ENCODE measurements at regions not wholly inside any gene's neighbourhood (a gene's known extent, or its start where the extent isn't known, plus 50 kb on each side); places are given as distances from the start of the nearest gene placed in this dataset.

DNA sequence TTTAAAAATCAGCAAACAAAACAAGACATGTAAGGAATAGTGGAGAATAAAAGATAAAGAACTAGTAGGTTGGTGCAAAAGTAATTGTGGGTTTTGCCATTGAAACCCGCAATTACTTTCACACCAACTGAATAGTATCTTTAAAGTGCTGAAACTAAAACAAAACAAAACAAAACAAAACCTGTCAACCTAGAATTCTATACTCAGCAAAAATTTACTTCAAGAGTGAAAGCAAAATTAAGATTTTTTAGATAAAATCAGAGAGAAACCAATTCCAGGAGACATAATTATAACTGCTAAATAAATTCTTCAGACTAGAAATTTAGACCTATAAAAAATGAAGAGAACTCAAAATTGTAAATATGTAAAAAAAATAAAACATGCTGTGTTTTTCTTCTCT lies 114.0 kb upstream of the TSPAN2 start:
- no peak for DNase-seq

GRCh38 chr1:115201598-115201997 lies 112.3 kb upstream of the TSPAN2 start:
- DNase-seq = no peak

DNA sequence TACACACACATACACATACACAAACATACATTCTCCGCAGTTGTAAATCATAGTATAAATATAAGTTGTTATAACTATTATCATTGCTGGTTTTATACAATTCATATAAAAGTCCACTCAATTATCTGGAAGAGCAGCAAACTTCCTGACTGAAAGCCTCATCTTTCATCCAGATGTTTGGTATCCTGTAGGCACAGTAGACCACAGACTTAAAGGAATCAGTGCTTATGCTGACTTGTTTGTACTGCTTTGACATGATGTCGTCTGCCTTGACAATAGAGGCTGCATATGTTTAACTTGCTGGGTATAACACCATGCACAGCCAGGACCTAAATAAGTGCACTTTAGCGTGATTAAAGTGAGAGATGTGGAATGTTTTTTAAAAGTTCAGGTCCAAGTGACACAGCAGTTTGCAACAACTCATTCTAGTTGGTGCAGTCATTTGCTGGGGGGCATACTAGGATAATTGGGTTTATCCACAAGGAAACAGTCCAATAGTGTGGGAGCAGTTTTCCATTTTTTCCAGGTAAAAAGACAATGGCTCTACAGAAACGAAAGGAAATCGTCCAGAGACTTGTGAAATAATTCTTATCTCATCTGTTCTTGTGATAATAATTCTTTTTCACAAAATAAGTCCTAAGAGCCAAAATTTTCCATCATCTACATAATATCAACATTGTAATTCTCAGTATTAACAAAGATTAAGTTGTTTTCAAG lies 110.3 kb upstream of the TSPAN2 start:
- DNase-seq = no peak

- no peak for DNase-seq
These were observed 109.6 kb upstream of the TSPAN2 start for GRCh38 chr1:115198938-115199337.

DNA sequence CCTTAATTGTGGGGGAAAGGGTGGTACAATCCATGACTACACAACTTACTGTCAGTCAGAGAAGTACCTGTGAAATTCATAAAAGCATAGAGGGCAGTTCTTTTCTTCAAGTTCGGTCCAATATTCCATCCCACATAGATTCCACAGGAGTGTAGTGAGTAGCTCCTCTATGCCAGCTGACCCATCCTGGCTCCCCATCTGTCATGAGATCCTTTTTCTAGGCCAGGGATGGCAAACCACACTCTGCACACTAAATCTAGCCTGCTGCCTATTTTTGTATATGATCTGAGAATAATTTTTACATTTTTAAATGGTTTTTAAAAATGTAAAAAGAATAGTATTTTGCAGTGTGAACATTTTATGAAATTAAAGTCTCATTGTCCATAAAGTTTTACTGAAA lies 107.0 kb upstream of the TSPAN2 start:
- DNase-seq = no peak

- no peak for DNase-seq
These were observed 105.2 kb upstream of the TSPAN2 start for GRCh38 chr1:115194506-115194905.

GRCh38 chr1:115193046-115193828 lies 103.9 kb upstream of the TSPAN2 start:
- DNase-seq = no peak

- DNase-seq = no peak
These were observed 103.0 kb upstream of the TSPAN2 start for GRCh38 chr1:115192200-115192767.

DNA sequence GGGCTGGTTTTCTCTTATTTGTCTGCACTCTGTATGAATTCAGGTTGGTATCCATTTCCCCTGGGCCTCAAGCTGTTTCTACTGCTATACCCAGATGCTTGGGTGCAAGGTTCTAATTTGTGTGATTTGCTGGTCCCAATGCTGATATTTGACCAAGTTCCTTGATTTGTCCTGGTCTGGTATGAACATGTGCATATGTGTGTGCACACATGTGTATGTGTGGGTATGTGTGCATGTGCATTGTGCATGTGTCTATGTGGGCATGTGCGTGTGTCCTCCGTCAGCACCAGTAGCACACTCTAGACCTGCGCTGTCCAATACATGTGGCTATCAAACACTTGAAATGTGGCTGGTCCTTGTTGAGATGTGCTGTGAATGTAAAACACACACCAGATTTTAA lies 102.4 kb upstream of the TSPAN2 start:
- no peak for DNase-seq

DNA sequence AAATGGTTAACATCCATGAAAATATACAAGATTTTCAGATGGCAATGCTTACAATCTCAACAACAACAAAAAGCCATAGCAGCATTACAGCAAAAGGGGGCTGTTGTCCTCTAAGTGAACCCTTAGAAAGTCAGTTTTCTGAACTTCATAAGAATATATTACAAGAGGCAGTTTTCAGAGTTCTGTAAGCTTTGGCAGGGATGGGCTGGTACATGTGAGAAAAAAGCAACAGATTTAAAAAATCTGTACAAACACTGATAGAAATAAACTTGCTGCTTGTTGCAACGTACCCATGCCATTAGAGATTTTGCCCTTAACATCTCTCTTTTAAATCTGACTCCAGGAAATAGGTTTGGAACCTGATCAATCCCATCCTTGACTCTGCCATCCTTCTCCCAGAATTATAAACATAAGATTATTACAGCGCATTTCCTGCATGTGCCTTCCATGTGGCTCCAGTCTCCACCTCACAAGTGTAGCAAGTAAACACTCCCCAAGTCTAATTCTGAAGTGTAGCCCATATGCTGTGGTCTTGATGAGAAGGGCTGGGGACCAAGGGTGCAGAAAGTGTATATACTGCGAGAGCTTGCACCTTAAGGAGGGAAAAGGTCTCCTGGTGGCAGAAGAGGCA lies 101.4 kb upstream of the TSPAN2 start:
- no peak for DNase-seq

DNA sequence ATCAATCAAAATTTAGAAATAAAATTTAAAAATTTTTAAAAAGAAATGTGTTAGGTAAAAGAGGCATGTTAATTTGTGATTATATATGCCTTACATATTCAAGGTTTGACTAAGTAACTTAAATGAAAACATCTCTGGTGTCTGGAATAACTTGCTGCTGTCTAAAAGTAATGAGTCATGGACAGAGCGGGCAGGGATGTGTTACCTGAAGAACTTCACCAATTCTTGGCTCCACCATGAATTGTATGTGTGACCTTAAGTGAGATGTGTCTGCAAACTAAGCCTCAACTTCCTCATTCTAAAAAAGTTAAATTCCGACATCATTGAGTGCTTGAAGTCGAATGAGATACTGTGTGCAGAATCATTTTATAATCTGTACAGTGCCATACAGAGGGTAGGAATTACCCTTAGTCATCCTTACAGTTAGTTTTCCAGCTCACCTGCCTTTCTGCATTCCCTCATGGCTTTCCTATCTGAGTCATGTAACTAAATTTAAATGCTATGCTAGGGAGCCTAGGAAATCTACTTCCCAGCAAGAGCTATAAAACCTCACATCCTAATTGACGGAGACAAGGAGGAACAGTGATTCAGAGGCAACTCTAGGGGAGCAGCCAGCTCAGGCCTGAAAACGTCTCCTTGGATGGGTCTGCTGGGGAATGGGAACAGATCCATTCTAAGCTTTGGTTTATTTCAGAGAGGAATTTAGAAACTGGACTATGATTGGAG lies 100.7 kb upstream of the TSPAN2 start:
- DNase-seq = no peak

- DNase-seq = no peak
These were observed 99.5 kb upstream of the TSPAN2 start for GRCh38 chr1:115188680-115189395.

DNA sequence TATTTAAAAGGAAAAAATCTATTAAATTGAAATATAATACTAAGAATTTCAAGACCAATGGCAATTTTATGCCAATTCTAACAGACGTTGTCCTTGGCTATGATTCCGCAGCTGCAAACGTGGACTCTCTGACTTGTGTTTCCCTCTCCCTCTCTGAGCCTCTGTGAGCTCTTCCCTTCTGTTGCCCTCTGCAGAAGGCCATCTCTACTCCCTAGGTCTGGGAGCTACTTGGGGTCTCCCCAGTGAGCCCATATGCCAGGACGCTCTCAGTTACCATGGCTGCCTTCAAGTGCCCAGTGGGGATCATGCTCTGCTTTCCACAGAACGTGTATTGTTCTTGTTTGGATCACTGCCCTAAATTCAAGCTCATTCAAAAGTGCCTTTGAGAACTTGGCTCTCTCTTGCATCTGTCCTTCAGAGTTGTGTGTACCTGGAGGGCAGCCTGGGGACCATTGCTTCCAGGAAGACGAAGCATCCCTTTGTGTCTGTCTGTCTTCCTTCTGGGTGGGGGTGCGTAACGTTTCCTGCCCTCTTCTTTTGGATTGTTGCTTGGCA lies 97.5 kb upstream of the TSPAN2 start:
- DNase-seq = no peak

DNA sequence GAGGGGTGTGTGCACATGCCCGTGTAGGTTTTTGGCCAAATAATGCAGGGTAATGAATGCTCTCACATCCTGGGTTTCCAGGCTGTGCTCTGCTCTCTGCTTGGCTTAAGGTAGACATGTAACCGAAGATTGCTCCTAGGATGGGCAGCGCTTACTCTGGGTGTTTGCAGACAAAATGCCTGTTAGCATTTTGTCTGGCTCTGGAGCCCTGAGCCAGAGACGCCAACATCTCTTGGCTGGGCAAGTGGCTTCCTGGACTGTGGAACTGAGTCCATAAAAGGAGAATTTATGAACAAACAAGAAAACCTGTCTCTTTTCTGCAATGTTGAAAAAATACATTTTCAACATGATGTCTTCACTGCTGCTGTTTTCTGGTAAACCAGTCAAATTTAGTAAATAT lies 96.0 kb upstream of the TSPAN2 start:
- no peak for DNase-seq

DNA sequence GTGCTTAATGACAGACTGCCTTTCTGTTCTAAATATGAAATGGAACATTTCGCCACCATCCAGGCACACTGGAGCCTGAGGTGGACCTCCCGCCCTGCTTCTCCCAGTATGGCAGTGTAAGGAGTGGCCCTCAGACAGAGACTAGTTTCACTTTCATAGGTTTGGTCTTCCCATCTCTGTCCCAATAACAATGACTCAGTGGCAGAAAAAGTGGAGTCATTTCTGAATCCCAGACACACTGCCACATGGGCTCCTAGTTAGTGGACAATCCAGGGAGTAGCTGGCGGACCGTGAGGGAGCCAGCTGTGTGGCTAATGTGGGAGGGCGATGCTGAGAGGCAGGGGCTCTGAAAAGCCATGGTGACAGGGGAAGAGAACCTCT lies 95.6 kb upstream of the TSPAN2 start:
- no peak for DNase-seq

GRCh38 chr1:115184260-115184950 lies 95.1 kb upstream of the TSPAN2 start:
- no peak for DNase-seq

GRCh38 chr1:115183721-115184259 lies 94.5 kb upstream of the TSPAN2 start:
- DNase-seq = no peak

GRCh38 chr1:115183158-115183557 lies 93.9 kb upstream of the TSPAN2 start:
- peak in 1 of 2 experiments; percentile 10 for DNase-seq

GRCh38 chr1:115182012-115182715 lies 92.9 kb upstream of the TSPAN2 start:
- DNase-seq = no peak

- DNase-seq = no peak
These were observed 91.9 kb upstream of the TSPAN2 start for GRCh38 chr1:115181231-115181630.
